CD4-positive, alpha-beta T cell treated with Interleukin-17A for 1 hour (primary cell): ENCODE measurements at regions not wholly inside any gene's neighbourhood (a gene's known extent, or its start where the extent isn't known, plus 50 kb on each side); places are given as distances from the start of the nearest gene placed in this dataset.
"Not testable (repeated sequence)": the region's sequence is repeated elsewhere in the genome, so short reads cannot be mapped to it uniquely, and the experiment has no call there.

Experiments
- DNase-seq: peaks from one replicate; pipeline ENCODE4 v3.0.0-alpha.2; 2020

DNA sequence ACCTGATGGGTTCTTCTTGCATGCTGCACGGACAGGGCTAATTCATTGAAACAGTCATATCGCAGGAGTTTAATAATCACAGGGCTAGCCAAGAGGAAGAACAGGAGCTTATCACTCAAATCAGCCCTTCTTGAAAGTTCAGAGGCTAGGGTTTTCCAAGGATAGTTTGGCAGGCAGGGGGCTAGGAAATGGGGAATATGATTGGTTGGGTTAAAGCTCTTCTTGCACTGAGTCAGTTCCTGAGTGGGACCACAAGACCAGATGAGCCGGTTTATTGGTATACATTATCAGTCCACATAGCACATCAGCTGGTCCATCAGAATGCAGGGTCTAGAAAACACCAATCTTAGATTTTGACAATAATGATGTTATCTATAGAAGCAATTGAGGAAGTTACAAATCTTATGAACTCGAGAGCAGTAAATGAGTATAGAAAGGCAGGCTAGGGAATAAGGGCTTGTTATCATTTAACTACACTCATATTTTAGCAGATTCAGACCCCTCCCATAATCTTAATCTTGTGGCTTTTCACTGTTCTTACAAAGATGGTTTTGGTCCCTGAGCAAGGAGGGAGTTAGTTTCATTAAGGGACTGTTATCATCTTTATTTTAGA is 58.1 kb upstream of the SLC25A36 start:
- no peak for DNase-seq

GRCh38 chr3:140885697-140886096 is 55.9 kb upstream of the SLC25A36 start:
- DNase-seq: not testable (repeated sequence)
